Endothelial cell of umbilical vein (primary cell): ENCODE measurements at regions not wholly inside any gene's neighbourhood (a gene's known extent, or its start where the extent isn't known, plus 50 kb on each side); places are given as distances from the start of the nearest gene placed in this dataset.

Experiments used
- BruUV-seq: library from RNA; stranded (reverse); fragments of 400-500 nt; replicated peaks from 2 replicates; lab custom pipeline; 2021; lab: Mats Ljungman, UMichigan
- CTCF ChIA-PET: fragments of 300-600, 350-600 bp; sonication (Branson Sonifier 250); formaldehyde crosslinking; loops from one replicate; lab custom pipeline; 2021; ENCODE audit warnings: antibody characterized with exemption, inconsistent platforms; lab: Charles Lee
- POLR2A ChIA-PET: fragments of 300-600, 350-600 bp; sonication (Branson Sonifier 250); formaldehyde crosslinking; loops from one replicate; lab custom pipeline; 2021; ENCODE audit warnings: antibody characterized with exemption, inconsistent platforms; lab: Charles Lee
- DNase-seq: peaks from one replicate; pipeline ENCODE4 v3.0.0-alpha.2; 2011; ENCODE audit warnings: low read depth, low spot score
- FAIRE-seq: peaks from 2 replicates; lab custom pipeline; 2011; peaks lifted over from hg19 to GRCh38; lab: Jason Lieb, UNC
- H2AFZ ChIP-seq: 2 replicates; pipeline ENCODE4 v1.6.0; 2012; ENCODE audit warnings: low read depth, low read length, control low read depth, inconsistent platforms
- H3K27ac ChIP-seq: 2 replicates; pipeline ENCODE4 v1.5.1; 2011; ENCODE audit warnings: low read depth, mild to moderate bottlenecking, control low read depth, low read length, moderate library complexity; ENCODE audit not compliant: insufficient read depth
- H3K27me3 ChIP-seq, 2 experiments: 2 replicates each; pipeline versions ENCODE4 v1.6.0 to v1.6.1; 2011; ENCODE audit warnings: low read length in 2 of 2, mixed read lengths in 1 of 2; ENCODE audit not compliant: control insufficient read depth in 2 of 2, insufficient read depth in 2 of 2
- H3K36me3 ChIP-seq, 2 experiments: 2 replicates in 1 of 2; 3 replicates in 1 of 2; pipeline ENCODE4 v1.5.1; 2011; ENCODE audit warnings: low read length in 2 of 2, mild to moderate bottlenecking in 1 of 2, moderate library complexity in 1 of 2; ENCODE audit not compliant: control insufficient read depth in 2 of 2, insufficient read depth in 2 of 2; ENCODE audit errors: extremely low read depth in 1 of 2
- H3K4me1 ChIP-seq: 3 replicates; pipeline ENCODE4 v1.5.1; 2011; ENCODE audit warnings: mild to moderate bottlenecking, low read length; ENCODE audit not compliant: control insufficient read depth, insufficient read depth; ENCODE audit errors: extremely low read depth
- H3K4me2 ChIP-seq: 2 replicates; pipeline ENCODE4 v1.6.1; 2011; ENCODE audit warnings: low read length, control low read depth, mixed read lengths; ENCODE audit not compliant: insufficient read depth
- H3K4me3 ChIP-seq, 3 experiments: fragments of 200-600 bp in 1 of 3; sonication (generic), shearing (Covaris generic) in 1 of 3; replicated peaks in 1 of 3; 2 replicates each; pipeline ENCODE4 v1.5.1; 2011 to 2016; ENCODE audit warnings: control low read depth in 3 of 3, low read length in 3 of 3, mild to moderate bottlenecking in 2 of 3, inconsistent platforms in 1 of 3, low read depth in 1 of 3, moderate library complexity in 1 of 3; ENCODE audit not compliant: insufficient read depth in 1 of 3
- H3K79me2 ChIP-seq: 2 replicates; pipeline ENCODE4 v1.6.0; 2012; ENCODE audit warnings: low read length, inconsistent platforms; ENCODE audit not compliant: control insufficient read depth, insufficient read depth
- H3K9ac ChIP-seq: replicated peaks from 2 replicates; pipeline ENCODE3; 2011; ENCODE audit warnings: low read length, control low read depth; ENCODE audit not compliant: insufficient read depth; ENCODE audit errors: extremely low read depth
- H3K9me1 ChIP-seq: replicated peaks from 3 replicates; pipeline ENCODE4 v1.6.0; 2011; ENCODE audit warnings: mild to moderate bottlenecking, low read length; ENCODE audit not compliant: control insufficient read depth, insufficient read depth; ENCODE audit errors: extremely low read depth
- H3K9me3 ChIP-seq: replicated peaks from 2 replicates; pipeline ENCODE4 v1.5.1; 2012; ENCODE audit warnings: low read length, inconsistent platforms; ENCODE audit not compliant: control insufficient read depth, insufficient read depth
- H4K20me1 ChIP-seq: replicated peaks from 2 replicates; pipeline ENCODE3; 2011; ENCODE audit warnings: mild to moderate bottlenecking, low read length; ENCODE audit not compliant: control insufficient read depth, insufficient read depth; ENCODE audit errors: extremely low read depth
- CTCF ChIP-seq, 2 donors: IDR thresholded peaks; 1 replicate in 1 of 2; 2 replicates in 1 of 2; pipeline ENCODE4 v1.5.1; 2011; ENCODE audit warnings: low read length in 2 of 2, mild to moderate bottlenecking in 2 of 2, moderate library complexity in 2 of 2, control low read depth in 1 of 2, inconsistent platforms in 1 of 2, low read depth in 1 of 2; ENCODE audit not compliant: insufficient read depth in 1 of 2; ENCODE audit errors: extremely low read depth in 1 of 2
- EZH2 ChIP-seq: IDR thresholded peaks from 2 replicates; pipeline ENCODE4 v1.6.1; 2012; ENCODE audit warnings: borderline replicate concordance, low read depth, mild to moderate bottlenecking, moderate library complexity, low read length, inconsistent platforms; ENCODE audit not compliant: severe bottlenecking
- FOS ChIP-seq: IDR thresholded peaks from 2 replicates; pipeline ENCODE4 v1.6.1; 2011; ENCODE audit warnings: mild to moderate bottlenecking, low read length, moderate library complexity, borderline replicate concordance; ENCODE audit not compliant: insufficient read depth
- GATA2 ChIP-seq: IDR thresholded peaks from 2 replicates; pipeline ENCODE4 v1.7.0; 2011; ENCODE audit warnings: low read depth, mild to moderate bottlenecking, moderate library complexity, mixed read lengths, low read length; ENCODE audit not compliant: insufficient read length, insufficient read depth
- JUN ChIP-seq: IDR thresholded peaks from 2 replicates; pipeline ENCODE4 v1.6.1; 2011; ENCODE audit warnings: borderline replicate concordance, low read depth; ENCODE audit not compliant: insufficient read length, insufficient read depth
- MAX ChIP-seq: IDR thresholded peaks from 2 replicates; pipeline ENCODE4 v1.6.1; 2011; ENCODE audit not compliant: insufficient read depth, insufficient read length
- MYC ChIP-seq: IDR thresholded peaks from one replicate; pipeline ENCODE4 v1.6.1; 2011; ENCODE audit warnings: mild to moderate bottlenecking, low read depth, low read length
- POLR2A ChIP-seq: IDR thresholded peaks from 2 replicates; pipeline ENCODE4 v1.6.1; 2012; ENCODE audit warnings: low read depth, mild to moderate bottlenecking, control low read depth, low read length
- POLR2AphosphoS5 ChIP-seq: IDR thresholded peaks from 2 replicates; pipeline ENCODE4 v1.6.1; 2012; ENCODE audit warnings: low read depth, mild to moderate bottlenecking, control low read depth, low read length, moderate library complexity; ENCODE audit not compliant: insufficient read depth
- dilution Hi-C: fragments of 300-500 bp; cut with MboI; formaldehyde crosslinking; loops from one replicate; pipeline ENCODE4 v1.15.0; 2019; ENCODE audit warnings: low sequenced_read_pairs; ENCODE audit not compliant: extremely low pct_ligation_motif_present
- intact Hi-C: fragments of 100-400 bp; cut with micrococcal nuclease; formaldehyde crosslinking; loops from one replicate; pipeline ENCODE4 v1.10.0; 2022

GRCh38 chr2:6183226-6183625 is 491.0 kb downstream of the SOX11 start:
- H3K27ac ChIP-seq: no peak overlapping the region
- no peak overlapping the region for H3K9ac ChIP-seq
- no peak for TF ChIP-seq GATA2
- no peak for TF ChIP-seq POLR2A
- no peak for TF ChIP-seq CTCF (IDR thresholded peaks at IDR 0.05; ENCODE audit: extremely low read depth in 1 of 2, insufficient read depth in 1 of 2, low read depth in 1 of 2, low read length in 2 of 2)
- TF ChIP-seq EZH2: no peak
- TF ChIP-seq POLR2AphosphoS5: no peak
- TF ChIP-seq FOS: no peak
- no peak for TF ChIP-seq MYC
- TF ChIP-seq MAX: no peak
- TF ChIP-seq JUN: no peak
- H3K4me2 ChIP-seq: no peak overlapping the region
- peaks cover 10% of the 10 kb centered on the region for H3K9me3 ChIP-seq
- no peaks in the 10 kb centered on the region for H3K4me1 ChIP-seq
- POLR2A ChIA-PET: no interaction called here
- DNase-seq (no peak), FAIRE-seq (no peak)
- H3K79me2 ChIP-seq: no peaks in the 10 kb centered on the region
- BruUV-seq: no TSS peak
- no peaks in the 10 kb centered on the region for H3K27me3 ChIP-seq
- no peaks in the 10 kb centered on the region for H3K9me1 ChIP-seq
- H4K20me1 ChIP-seq: no peaks in the 10 kb centered on the region
- H3K36me3 ChIP-seq: no peaks in the 10 kb centered on the region
- H3K4me3 ChIP-seq: no peak overlapping the region
- dilution Hi-C loops (no loop called here), intact Hi-C loops (no loop called here)
- CTCF ChIA-PET: no interaction called here
- H2AFZ ChIP-seq: no peak overlapping the region
